HG03442 (cell line): ENCODE measurements at regions not wholly inside any gene's neighbourhood (a gene's known extent, or its start where the extent isn't known, plus 50 kb on each side); places are given as distances from the start of the nearest gene placed in this dataset.
"Not testable (repeated sequence)": the region's sequence is repeated elsewhere in the genome, so short reads cannot be mapped to it uniquely, and the experiment has no call there.

Source experiments
- ATAC-seq: cut with Tn5 transposase; IDR thresholded peaks from one replicate; pipeline ENCODE4 v1.9.1; 2021; ENCODE audit warnings: mild to moderate bottlenecking, moderate library complexity; ENCODE audit not compliant: unreplicated experiment

GRCh38 chr3:118626453-118626852, 408.2 kb downstream of the IGSF11 start:
- ATAC-seq, result no peak

- peak; percentile 97 for ATAC-seq
Measured at GRCh38 chr3:118628704-118629341, 405.8 kb downstream of the IGSF11 start.

GRCh38 chr3:118629821-118630220, 404.8 kb downstream of the IGSF11 start:
- no peak for ATAC-seq

GRCh38 chr3:118635711-118636110, 398.9 kb downstream of the IGSF11 start:
- no peak for ATAC-seq

GRCh38 chr3:118636841-118637240, 397.8 kb downstream of the IGSF11 start:
- ATAC-seq, result peak; percentile 44

GRCh38 chr3:118637846-118638245, 396.8 kb downstream of the IGSF11 start:
- ATAC-seq, result no peak

GRCh38 chr3:118641608-118642007, 393.0 kb downstream of the IGSF11 start:
- peak; percentile 76 for ATAC-seq

- ATAC-seq, result no peak
Measured at GRCh38 chr3:118671192-118671591, 363.5 kb downstream of the IGSF11 start.

- ATAC-seq, result peak; percentile 67
Measured at GRCh38 chr3:118675305-118675704, 359.3 kb downstream of the IGSF11 start.

GRCh38 chr3:118678663-118679062, 356.0 kb downstream of the IGSF11 start:
- not testable (repeated sequence) for ATAC-seq

GRCh38 chr3:118682921-118683320, 351.7 kb downstream of the IGSF11 start:
- no peak for ATAC-seq

GRCh38 chr3:118683636-118684035, 351.0 kb downstream of the IGSF11 start:
- ATAC-seq, result no peak

GRCh38 chr3:118688396-118688884, 346.2 kb downstream of the IGSF11 start:
- ATAC-seq, result no peak

- ATAC-seq, result no peak
Measured at GRCh38 chr3:118692416-118692815, 342.2 kb downstream of the IGSF11 start.

- no peak for ATAC-seq
Measured at GRCh38 chr3:118705487-118706219, 329.0 kb downstream of the IGSF11 start.

GRCh38 chr3:118707991-118708390, 326.7 kb downstream of the IGSF11 start:
- ATAC-seq, result no peak

- no peak for ATAC-seq
Measured at GRCh38 chr3:118710532-118710931, 324.1 kb downstream of the IGSF11 start.

- ATAC-seq, result no peak
Measured at GRCh38 chr3:118713502-118714207, 321.0 kb downstream of the IGSF11 start.

GRCh38 chr3:118714800-118715199, 319.8 kb downstream of the IGSF11 start:
- no peak for ATAC-seq

- ATAC-seq, result no peak
Measured at GRCh38 chr3:118729546-118729945, 305.1 kb downstream of the IGSF11 start.

- no peak for ATAC-seq
Measured at GRCh38 chr3:118734664-118735063, 300.0 kb downstream of the IGSF11 start.

GRCh38 chr3:118736107-118736506, 298.5 kb downstream of the IGSF11 start:
- ATAC-seq, result no peak
